Activated T-cell treated with anti-CD3 and anti-CD28 coated beads, Interleukin-2, amount 50 U/mL, for 4 hours (primary cell): ENCODE measurements at regions not wholly inside any gene's neighbourhood (a gene's known extent, or its start where the extent isn't known, plus 50 kb on each side); places are given as distances from the start of the nearest gene placed in this dataset.

ENCODE experiments used
- ATAC-seq, 2 donors: fragments of 200-7000 bp; cut with Tn5 transposase; one replicate each; pipeline ENCODE4 v1.10.0; 2021
- DNase-seq: peaks from one replicate; pipeline ENCODE4 v3.0.0-alpha.2; 2020
- H3K27me3 Mint-ChIP-seq: one replicate; pipeline ENCODE4 v1.8.0; 2021; ENCODE audit warnings: low read depth, mixed read lengths
- H3K36me3 Mint-ChIP-seq: one replicate; pipeline ENCODE4 v1.8.0; 2022; ENCODE audit warnings: mixed read lengths; ENCODE audit not compliant: insufficient read depth
- H3K4me1 Mint-ChIP-seq: one replicate; pipeline ENCODE4 v1.8.0; 2021; ENCODE audit warnings: low read depth, mixed read lengths
- H3K4me3 Mint-ChIP-seq: one replicate; pipeline ENCODE4 v1.8.0; 2021; ENCODE audit warnings: mild to moderate bottlenecking, moderate library complexity, mixed read lengths
- H3K9me3 Mint-ChIP-seq: one replicate; pipeline ENCODE4 v1.8.0; 2021; ENCODE audit warnings: mixed read lengths

GRCh38 chr5:2170761-2171160 lies 288.0 kb upstream of the IRX4 start:
- ATAC-seq (no peak), DNase-seq (no peak)
- Mint-ChIP-seq H3K36me3 (no peaks in the 10 kb centered on the region), H3K4me1 (no peaks in the 10 kb centered on the region), H3K4me3 (no peak overlapping the region), H3K27me3 (peaks cover 3% of the 10 kb centered on the region), H3K9me3 (no peaks in the 10 kb centered on the region)

DNA sequence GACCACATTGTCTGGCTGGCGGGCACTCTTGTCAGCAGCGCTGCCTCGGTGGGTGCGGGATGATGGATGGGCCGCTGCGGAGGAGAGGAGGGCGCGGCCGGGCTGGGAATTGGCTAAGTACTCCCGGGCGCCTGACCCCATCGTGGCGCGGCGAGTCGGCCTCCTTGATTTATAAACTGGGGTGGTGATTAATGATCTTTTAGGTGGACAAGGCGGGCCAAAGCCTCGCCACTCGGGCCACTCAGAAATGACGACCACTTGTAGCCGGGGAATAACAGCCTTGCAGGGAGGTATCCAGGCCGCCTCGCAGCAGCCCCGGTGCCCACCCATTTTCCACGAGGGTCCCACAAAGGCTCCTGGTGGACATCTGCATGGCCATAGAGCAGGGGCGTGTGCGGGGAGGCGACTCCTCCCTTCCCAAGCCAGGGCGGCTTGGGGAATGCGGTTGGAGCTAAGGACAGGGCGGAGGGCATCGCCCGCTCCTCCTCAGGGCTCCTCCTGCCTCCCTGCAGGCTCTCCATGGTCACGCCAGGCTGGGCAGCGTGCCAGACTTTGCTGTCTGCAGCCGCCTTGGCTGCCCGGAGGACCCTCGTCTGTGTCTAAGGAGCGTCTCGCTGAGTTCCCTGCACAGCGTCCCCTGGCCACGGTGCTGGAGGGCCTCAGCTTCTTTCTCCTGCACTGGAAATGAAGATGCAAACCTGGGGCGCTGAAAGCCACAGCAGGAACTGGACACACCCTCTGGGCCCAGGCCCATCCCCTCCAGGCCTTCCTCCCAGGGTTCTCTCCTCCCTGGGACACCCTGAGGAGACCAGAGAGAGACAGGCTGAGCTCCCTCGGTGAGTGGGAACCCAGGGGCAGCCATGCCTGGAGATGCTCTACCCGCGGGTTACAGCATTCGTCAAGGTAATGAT lies 287.4 kb upstream of the IRX4 start:
- no peak for ATAC-seq
- DNase-seq, result no peak
- Mint-ChIP-seq H3K27me3 (peaks cover 5% of the 10 kb centered on the region), H3K4me3 (no peak overlapping the region), H3K4me1 (no peaks in the 10 kb centered on the region), H3K36me3 (no peaks in the 10 kb centered on the region), H3K9me3 (no peaks in the 10 kb centered on the region)

GRCh38 chr5:2169430-2169808 lies 286.7 kb upstream of the IRX4 start:
- no peaks in the 10 kb centered on the region for H3K36me3 Mint-ChIP-seq
- peaks cover 5% of the 10 kb centered on the region for H3K27me3 Mint-ChIP-seq
- no peaks in the 10 kb centered on the region for H3K4me1 Mint-ChIP-seq
- DNase-seq, result no peak
- no peak overlapping the region for H3K4me3 Mint-ChIP-seq
- no peak for ATAC-seq
- no peaks in the 10 kb centered on the region for H3K9me3 Mint-ChIP-seq

DNA sequence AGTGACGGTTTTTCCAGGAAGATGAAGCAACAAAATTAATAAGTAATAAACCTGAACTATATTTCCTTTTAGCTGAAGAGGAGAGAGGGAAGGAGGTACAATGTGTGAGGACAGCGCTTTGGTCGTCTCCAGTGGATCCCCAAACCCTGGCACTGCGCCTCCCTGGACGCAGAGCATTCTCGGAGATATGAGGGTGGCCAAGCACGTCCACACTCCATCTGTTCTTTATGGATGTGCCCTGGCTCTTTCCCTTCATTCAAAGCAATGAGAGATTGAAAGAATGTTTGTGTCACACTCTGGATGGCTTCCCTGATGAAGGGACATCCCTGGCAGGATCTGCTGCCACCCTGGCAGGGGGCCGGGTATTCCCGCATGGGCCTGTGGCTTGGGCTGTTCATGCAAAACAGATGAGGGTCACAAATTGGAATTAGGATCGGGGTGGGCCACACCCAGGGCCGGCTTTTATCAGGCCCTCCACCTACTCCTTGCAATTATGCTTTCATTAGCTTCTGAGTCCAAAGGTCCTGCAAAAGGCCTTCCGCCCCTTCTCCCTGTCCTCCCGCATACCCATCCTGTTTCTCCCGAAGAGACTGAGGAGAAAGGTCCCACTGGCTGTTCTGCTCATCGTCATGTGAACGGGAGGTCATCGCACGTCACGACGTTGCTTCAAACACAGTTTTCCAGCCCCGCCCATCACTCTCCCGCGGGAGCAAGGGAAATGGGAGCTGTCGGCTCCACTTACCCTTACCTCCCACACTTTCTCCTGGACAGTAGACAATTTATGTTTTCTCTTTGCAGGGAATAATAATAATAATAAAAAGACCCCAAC lies 286.1 kb upstream of the IRX4 start:
- Mint-ChIP-seq H3K27me3 (peaks cover 9% of the 10 kb centered on the region), H3K4me3 (no peak overlapping the region), H3K4me1 (no peaks in the 10 kb centered on the region), H3K9me3 (no peaks in the 10 kb centered on the region), H3K36me3 (no peaks in the 10 kb centered on the region)
- no peak for DNase-seq
- ATAC-seq, result no peak

- H3K27me3 Mint-ChIP-seq, result peaks cover 9% of the 10 kb centered on the region
- H3K4me1 Mint-ChIP-seq, result no peaks in the 10 kb centered on the region
- no peak overlapping the region for H3K4me3 Mint-ChIP-seq
- H3K36me3 Mint-ChIP-seq, result no peaks in the 10 kb centered on the region
- H3K9me3 Mint-ChIP-seq, result no peaks in the 10 kb centered on the region
- no peak for ATAC-seq
- no peak for DNase-seq
These were observed 284.9 kb upstream of the IRX4 start for GRCh38 chr5:2167671-2168070.

GRCh38 chr5:2166979-2167377 lies 284.3 kb upstream of the IRX4 start:
- no peak overlapping the region for H3K4me3 Mint-ChIP-seq
- H3K27me3 Mint-ChIP-seq, result peaks cover 7% of the 10 kb centered on the region
- H3K36me3 Mint-ChIP-seq, result no peaks in the 10 kb centered on the region
- DNase-seq (no peak), ATAC-seq (no peak)
- no peaks in the 10 kb centered on the region for H3K4me1 Mint-ChIP-seq
- H3K9me3 Mint-ChIP-seq, result no peaks in the 10 kb centered on the region

GRCh38 chr5:2166306-2166978 lies 283.7 kb upstream of the IRX4 start:
- no peaks in the 10 kb centered on the region for H3K36me3 Mint-ChIP-seq
- H3K27me3 Mint-ChIP-seq, result peaks cover 7% of the 10 kb centered on the region
- no peaks in the 10 kb centered on the region for H3K9me3 Mint-ChIP-seq
- ATAC-seq, result no peak
- H3K4me1 Mint-ChIP-seq, result no peaks in the 10 kb centered on the region
- DNase-seq, result no peak
- no peak overlapping the region for H3K4me3 Mint-ChIP-seq

GRCh38 chr5:2165615-2166305 lies 283.0 kb upstream of the IRX4 start:
- H3K9me3 Mint-ChIP-seq, result no peaks in the 10 kb centered on the region
- no peaks in the 10 kb centered on the region for H3K36me3 Mint-ChIP-seq
- H3K4me3 Mint-ChIP-seq, result no peak overlapping the region
- no peak for DNase-seq
- no peak for ATAC-seq
- H3K27me3 Mint-ChIP-seq, result peaks cover 7% of the 10 kb centered on the region
- H3K4me1 Mint-ChIP-seq, result no peaks in the 10 kb centered on the region

DNA sequence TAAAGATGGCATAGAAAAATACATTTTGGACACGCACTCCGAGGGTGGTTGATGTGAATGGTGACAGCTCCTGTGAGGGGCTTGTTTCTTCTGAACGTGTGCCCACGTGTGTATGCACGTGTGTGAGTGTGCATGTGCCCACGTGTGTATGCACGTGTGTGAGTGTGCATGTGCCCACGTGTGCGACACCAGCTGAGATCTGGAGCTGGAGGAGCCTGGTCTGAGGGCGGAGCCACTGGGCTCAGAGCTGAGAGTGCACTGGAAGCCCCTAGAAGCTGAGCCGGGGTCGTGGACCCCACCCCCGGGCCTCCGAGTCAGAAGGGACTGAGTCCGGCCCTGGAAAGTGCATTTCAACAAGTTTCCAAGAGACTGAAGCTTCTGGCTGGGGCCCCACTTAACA lies 282.5 kb upstream of the IRX4 start:
- Mint-ChIP-seq H3K27me3 (peaks cover 7% of the 10 kb centered on the region), H3K4me1 (no peaks in the 10 kb centered on the region), H3K4me3 (no peak overlapping the region), H3K9me3 (no peaks in the 10 kb centered on the region), H3K36me3 (no peaks in the 10 kb centered on the region)
- DNase-seq, result no peak
- no peak for ATAC-seq

- no peak overlapping the region for H3K4me3 Mint-ChIP-seq
- no peaks in the 10 kb centered on the region for H3K36me3 Mint-ChIP-seq
- H3K9me3 Mint-ChIP-seq, result no peaks in the 10 kb centered on the region
- ATAC-seq (no peak), DNase-seq (no peak)
- no peaks in the 10 kb centered on the region for H3K4me1 Mint-ChIP-seq
- peaks cover 7% of the 10 kb centered on the region for H3K27me3 Mint-ChIP-seq
These were observed 281.9 kb upstream of the IRX4 start for GRCh38 chr5:2164586-2164985.

DNA sequence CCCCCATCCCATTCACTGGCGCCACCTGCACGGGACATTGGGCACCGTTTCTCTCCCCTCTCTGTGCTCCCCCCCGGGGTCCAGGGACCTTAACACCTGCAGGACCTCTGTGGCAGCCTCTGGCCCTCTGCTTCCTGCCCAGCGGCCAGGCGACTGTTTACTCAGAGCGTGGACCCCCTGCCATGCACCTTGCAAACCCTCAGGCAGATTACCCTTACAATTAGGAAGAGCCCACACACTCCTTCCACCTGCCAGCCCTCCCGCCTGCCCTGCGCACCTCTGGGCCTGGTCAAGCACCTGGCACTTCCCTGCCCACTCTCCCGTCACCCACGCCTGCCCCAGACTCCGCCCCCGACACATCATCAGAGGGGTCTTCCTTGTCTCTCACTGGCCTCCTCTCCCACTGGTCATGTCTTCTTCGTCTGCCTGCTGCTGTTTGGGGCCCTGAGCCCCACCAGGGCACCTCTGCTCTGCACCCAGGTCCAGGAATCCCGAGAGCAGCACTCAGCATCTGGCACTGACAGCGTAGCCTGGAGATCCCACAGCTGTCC lies 281.3 kb upstream of the IRX4 start:
- ATAC-seq (no peak), DNase-seq (no peak)
- H3K36me3 Mint-ChIP-seq, result no peaks in the 10 kb centered on the region
- H3K27me3 Mint-ChIP-seq, result peaks cover 7% of the 10 kb centered on the region
- H3K4me1 Mint-ChIP-seq, result no peaks in the 10 kb centered on the region
- no peak overlapping the region for H3K4me3 Mint-ChIP-seq
- H3K9me3 Mint-ChIP-seq, result no peaks in the 10 kb centered on the region

GRCh38 chr5:2163060-2163856 lies 280.5 kb upstream of the IRX4 start:
- H3K9me3 Mint-ChIP-seq, result no peaks in the 10 kb centered on the region
- DNase-seq, result no peak
- no peak overlapping the region for H3K4me3 Mint-ChIP-seq
- ATAC-seq, result no peak
- no peaks in the 10 kb centered on the region for H3K36me3 Mint-ChIP-seq
- peaks cover 7% of the 10 kb centered on the region for H3K27me3 Mint-ChIP-seq
- H3K4me1 Mint-ChIP-seq, result no peaks in the 10 kb centered on the region

- Mint-ChIP-seq H3K4me1 (no peaks in the 10 kb centered on the region), H3K27me3 (peaks cover 6% of the 10 kb centered on the region), H3K9me3 (no peaks in the 10 kb centered on the region), H3K4me3 (no peak overlapping the region), H3K36me3 (no peaks in the 10 kb centered on the region)
- ATAC-seq (no peak), DNase-seq (no peak)
These were observed 278.1 kb upstream of the IRX4 start for GRCh38 chr5:2160811-2161210.
